HUES48 (cell line): ENCODE measurements at regions not wholly inside any gene's neighbourhood (a gene's known extent, or its start where the extent isn't known, plus 50 kb on each side); places are given as distances from the start of the nearest gene placed in this dataset.
"Not testable (repeated sequence)": the region's sequence is repeated elsewhere in the genome, so short reads cannot be mapped to it uniquely, and the experiment has no call there.

Experiments
- H3K27ac ChIP-seq: one replicate; pipeline ENCODE4 v1.7.0; 2013; ENCODE audit warnings: low read depth, low read length, inconsistent platforms
- H3K27me3 ChIP-seq: 2 replicates; pipeline ENCODE4 v1.6.1; 2013; ENCODE audit warnings: mild to moderate bottlenecking, low read length; ENCODE audit not compliant: control insufficient read depth, insufficient read depth
- H3K36me3 ChIP-seq: 2 replicates; pipeline ENCODE4 v1.6.1; 2013; ENCODE audit warnings: low read length; ENCODE audit not compliant: control insufficient read depth, insufficient read depth
- H3K4me1 ChIP-seq: 2 replicates; pipeline ENCODE4 v1.6.1; 2013; ENCODE audit warnings: mild to moderate bottlenecking, low read length; ENCODE audit not compliant: control insufficient read depth, insufficient read depth
- H3K4me3 ChIP-seq: 2 replicates; pipeline ENCODE4 v1.5.1; 2013; ENCODE audit warnings: mild to moderate bottlenecking, low read depth, low read length
- H3K9ac ChIP-seq: 2 replicates; pipeline ENCODE4 v1.6.1; 2013; ENCODE audit warnings: mild to moderate bottlenecking, low read depth, low read length, moderate library complexity
- H3K9me3 ChIP-seq: 2 replicates; pipeline ENCODE4 v1.6.1; 2013; ENCODE audit warnings: low read length; ENCODE audit not compliant: control insufficient read depth, insufficient read depth

GRCh38 chr1:121054928-121055327 lies 129.2 kb downstream of the FAM72B start:
- not testable (repeated sequence) for H3K4me1 ChIP-seq, H3K27me3 ChIP-seq, H3K36me3 ChIP-seq

GRCh38 chr1:121066925-121067324 lies 117.2 kb downstream of the FAM72B start:
- not testable (repeated sequence) for H3K4me1 ChIP-seq, H3K27ac ChIP-seq, H3K27me3 ChIP-seq, H3K4me3 ChIP-seq, H3K9ac ChIP-seq, H3K36me3 ChIP-seq, H3K9me3 ChIP-seq

More at GRCh38 chr1:121054928-121055327, 129.2 kb downstream of the FAM72B start:
- not testable (repeated sequence) for H3K4me3 ChIP-seq, H3K9me3 ChIP-seq, H3K9ac ChIP-seq, H3K27ac ChIP-seq

DNA sequence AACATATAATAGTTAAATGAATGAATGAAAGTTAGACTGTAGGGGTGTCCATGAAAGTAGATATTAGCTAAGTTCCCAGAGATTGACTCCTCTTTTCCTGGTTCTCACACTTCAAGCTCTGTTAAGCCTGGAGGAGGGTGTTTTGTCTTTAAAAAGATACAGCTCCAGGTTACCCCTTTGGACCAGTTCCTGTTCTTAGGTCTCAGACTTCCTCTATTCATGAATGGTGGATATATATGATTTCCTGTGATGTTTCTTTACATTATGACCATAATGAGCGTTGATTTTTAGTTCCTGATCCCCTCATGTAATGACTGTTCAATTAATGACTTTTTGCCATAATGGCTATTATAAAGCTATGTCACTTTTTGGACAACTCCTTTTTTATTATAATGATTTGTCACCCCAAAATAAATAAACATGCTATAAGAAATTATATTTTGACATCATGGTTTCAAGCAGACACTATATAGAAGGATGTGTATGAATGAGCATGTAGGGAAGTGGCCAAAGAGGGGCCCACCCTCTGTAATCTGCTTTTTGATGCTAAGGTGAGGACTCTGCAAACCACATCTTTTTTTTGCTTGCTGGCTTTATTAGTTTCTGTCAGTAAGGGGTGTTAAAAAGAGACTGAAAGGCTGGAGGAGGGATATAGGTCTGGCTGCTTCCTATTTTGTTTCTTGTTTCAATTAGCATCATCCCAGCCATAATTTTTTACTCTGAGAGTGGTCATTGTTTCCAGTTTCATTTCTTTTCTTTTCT lies 115.2 kb downstream of the FAM72B start:
- not testable (repeated sequence) for H3K4me3 ChIP-seq, H3K36me3 ChIP-seq, H3K9ac ChIP-seq, H3K27ac ChIP-seq, H3K27me3 ChIP-seq, H3K4me1 ChIP-seq, H3K9me3 ChIP-seq

- H3K36me3 ChIP-seq, H3K27ac ChIP-seq, H3K9ac ChIP-seq, H3K4me1 ChIP-seq, H3K4me3 ChIP-seq, H3K27me3 ChIP-seq, H3K9me3 ChIP-seq: not testable (repeated sequence)
Observed at GRCh38 chr1:121073852-121074251, 110.3 kb downstream of the FAM72B start.

GRCh38 chr1:121075254-121075805 lies 108.8 kb downstream of the FAM72B start:
- H3K9ac ChIP-seq, H3K4me3 ChIP-seq, H3K9me3 ChIP-seq, H3K36me3 ChIP-seq, H3K27ac ChIP-seq, H3K4me1 ChIP-seq, H3K27me3 ChIP-seq: not testable (repeated sequence)

- not testable (repeated sequence) for H3K9me3 ChIP-seq, H3K9ac ChIP-seq
Observed at GRCh38 chr1:121076674-121077073, 107.5 kb downstream of the FAM72B start.

DNA sequence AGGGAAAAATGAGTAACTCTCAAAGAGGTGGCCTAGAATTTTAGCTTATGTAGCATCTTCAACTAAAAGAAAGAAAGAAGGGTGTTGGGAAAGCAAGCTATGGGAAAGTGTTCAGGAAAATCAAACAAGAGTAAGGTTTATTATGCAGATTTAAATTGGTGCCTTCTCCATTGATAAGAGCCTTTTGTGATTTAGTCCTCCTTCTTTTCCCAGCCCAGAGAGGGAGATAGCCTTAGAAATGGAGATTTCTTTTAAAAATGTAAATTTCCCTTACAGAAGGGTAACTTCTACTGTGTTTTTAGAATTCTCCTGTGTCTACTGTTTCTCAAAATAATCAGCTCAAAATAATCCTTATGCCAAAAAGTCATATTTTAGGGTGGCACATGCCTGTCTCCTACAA lies 104.5 kb downstream of the FAM72B start:
- H3K9ac ChIP-seq, H3K4me3 ChIP-seq: not testable (repeated sequence)
- peak overlapping the region; percentile 85 for H3K27ac ChIP-seq

More at GRCh38 chr1:121076674-121077073, 107.5 kb downstream of the FAM72B start:
- not testable (repeated sequence) for H3K27me3 ChIP-seq, H3K4me1 ChIP-seq, H3K36me3 ChIP-seq, H3K27ac ChIP-seq, H3K4me3 ChIP-seq

GRCh38 chr1:121080197-121080903 lies 103.8 kb downstream of the FAM72B start:
- H3K4me1 ChIP-seq, H3K36me3 ChIP-seq, H3K4me3 ChIP-seq, H3K9me3 ChIP-seq, H3K27me3 ChIP-seq, H3K9ac ChIP-seq: not testable (repeated sequence)
- H3K27ac ChIP-seq = peak overlapping the region; percentile 85

More for the DNA sequence above, 104.5 kb downstream of the FAM72B start:
- H3K27me3 ChIP-seq, H3K9me3 ChIP-seq, H3K36me3 ChIP-seq, H3K4me1 ChIP-seq: not testable (repeated sequence)

- H3K27me3 ChIP-seq, H3K4me1 ChIP-seq, H3K36me3 ChIP-seq, H3K9ac ChIP-seq, H3K4me3 ChIP-seq, H3K9me3 ChIP-seq: not testable (repeated sequence)
- peak overlapping the region; percentile 85 for H3K27ac ChIP-seq
Observed at GRCh38 chr1:121080904-121081264, 103.3 kb downstream of the FAM72B start.

- not testable (repeated sequence) for H3K9ac ChIP-seq, H3K9me3 ChIP-seq, H3K36me3 ChIP-seq, H3K4me1 ChIP-seq, H3K4me3 ChIP-seq, H3K27ac ChIP-seq, H3K27me3 ChIP-seq
Observed at GRCh38 chr1:121081625-121082199, 102.4 kb downstream of the FAM72B start.

DNA sequence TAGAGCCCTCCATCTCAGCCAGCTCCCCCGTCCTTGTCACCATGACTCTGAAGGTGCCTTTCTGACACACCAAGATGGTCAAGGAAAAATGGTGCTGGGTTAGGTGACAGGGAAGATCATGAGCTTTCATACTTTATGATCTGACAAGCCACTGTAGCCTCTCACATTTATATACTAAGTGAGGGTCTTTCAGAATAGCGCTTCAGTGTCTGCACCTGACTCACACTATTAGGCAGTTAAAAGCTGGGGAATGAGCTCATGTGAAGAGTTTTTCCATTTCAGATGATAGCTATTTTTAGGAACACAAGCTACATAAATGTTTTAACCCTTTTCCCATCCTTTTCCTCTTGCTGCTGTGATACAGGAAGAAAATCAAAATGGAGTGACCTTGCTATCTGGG lies 101.1 kb downstream of the FAM72B start:
- H3K9ac ChIP-seq, H3K36me3 ChIP-seq, H3K4me1 ChIP-seq, H3K4me3 ChIP-seq, H3K27me3 ChIP-seq, H3K27ac ChIP-seq, H3K9me3 ChIP-seq: not testable (repeated sequence)
